Heart left ventricle (tissue), 13 donors: ENCODE measurements at regions not wholly inside any gene's neighbourhood (a gene's known extent, or its start where the extent isn't known, plus 50 kb on each side); places are given as distances from the start of the nearest gene placed in this dataset.

Experiments used
- POLR2A ChIP-seq, 2 donors: fragments of 450-650 bp; IDR thresholded peaks; one replicate each; pipeline ENCODE4 v1.6.1; 2017; ENCODE audit warnings: antibody characterized with exemption in 2 of 2, mild to moderate bottlenecking in 2 of 2, moderate library complexity in 2 of 2
- TF ChIP-seq, protein P1 (sequence below), 12 donors: fragments of 200-600 bp; sonication (generic) in 4 of 12; IDR thresholded peaks; one replicate each; pipeline versions ENCODE4 v1.5.0 to v1.8.0; 2018 to 2022; ENCODE audit warnings: antibody characterized with exemption in 12 of 12, mild to moderate bottlenecking in 5 of 12
- donor health status: ischemic (EF 13 %, LVEDD 7.1; RV severe dilation, severe dysfunction).
- donor health status: DM: no; HTN: yes; CAD: no.
- donor health status: DM: no; HTN: no; CAD: no.
- donor health status: ischemic (EF 25% LVEDD 6.9; RV normal size, moderate dysfunction).
- donor health status: ischemic (EF 25% LVEDD 5.7; RV mildly dilated, moderate dysfunction).
- donor health status: ischemic (EF 35%, LVEDD 5.7; RV mildly dilated, moderate dysfunction).
- donor health status: nonischemic (EF 11% LVEDD 7.7; RV severe dilation, severe dysfunction).
- donor health status: DM: yes; HTN: yes; CAD: no.
- donor health status: PGD.
- donor health status: ischemic (EF 29% LVEDD 5.4; RV normal size, mild dysfunction).
- donor health status: nonischemic (EF 23%, LVEDD 6.1; RV moderate dilation, normal function).

DNA sequence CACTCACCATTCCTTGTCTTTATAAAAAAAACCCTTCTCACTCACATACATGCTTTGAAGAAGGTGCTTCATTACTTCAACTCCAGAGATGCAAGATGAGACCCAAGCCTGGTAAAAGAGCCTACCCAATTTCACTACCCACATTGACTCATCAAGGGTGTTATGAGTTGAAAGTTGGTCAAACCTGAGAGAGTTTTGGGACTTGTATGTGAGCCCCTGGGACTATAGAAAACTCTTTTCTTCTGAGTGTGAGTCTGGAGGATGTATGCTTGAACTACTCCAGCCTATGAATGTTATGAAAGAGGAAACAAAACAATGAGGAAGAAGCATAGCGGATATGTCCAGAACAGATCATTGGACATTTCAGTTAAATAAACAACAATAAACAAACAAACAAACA, 106.5 kb upstream of the SATB1 start:
- TF ChIP-seq, protein P1, sequence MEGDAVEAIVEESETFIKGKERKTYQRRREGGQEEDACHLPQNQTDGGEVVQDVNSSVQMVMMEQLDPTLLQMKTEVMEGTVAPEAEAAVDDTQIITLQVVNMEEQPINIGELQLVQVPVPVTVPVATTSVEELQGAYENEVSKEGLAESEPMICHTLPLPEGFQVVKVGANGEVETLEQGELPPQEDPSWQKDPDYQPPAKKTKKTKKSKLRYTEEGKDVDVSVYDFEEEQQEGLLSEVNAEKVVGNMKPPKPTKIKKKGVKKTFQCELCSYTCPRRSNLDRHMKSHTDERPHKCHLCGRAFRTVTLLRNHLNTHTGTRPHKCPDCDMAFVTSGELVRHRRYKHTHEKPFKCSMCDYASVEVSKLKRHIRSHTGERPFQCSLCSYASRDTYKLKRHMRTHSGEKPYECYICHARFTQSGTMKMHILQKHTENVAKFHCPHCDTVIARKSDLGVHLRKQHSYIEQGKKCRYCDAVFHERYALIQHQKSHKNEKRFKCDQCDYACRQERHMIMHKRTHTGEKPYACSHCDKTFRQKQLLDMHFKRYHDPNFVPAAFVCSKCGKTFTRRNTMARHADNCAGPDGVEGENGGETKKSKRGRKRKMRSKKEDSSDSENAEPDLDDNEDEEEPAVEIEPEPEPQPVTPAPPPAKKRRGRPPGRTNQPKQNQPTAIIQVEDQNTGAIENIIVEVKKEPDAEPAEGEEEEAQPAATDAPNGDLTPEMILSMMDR (IDR thresholded peaks at IDR 0.05): no peak
- TF ChIP-seq POLR2A (IDR thresholded peaks at IDR 0.05): no peak
